Esophagus muscularis mucosa (tissue), 4 donors: ENCODE measurements at regions not wholly inside any gene's neighbourhood (a gene's known extent, or its start where the extent isn't known, plus 50 kb on each side); places are given as distances from the start of the nearest gene placed in this dataset.

ENCODE experiments used
- EP300 ChIP-seq: sonication (generic); formaldehyde crosslinking; IDR thresholded peaks from one replicate; pipeline ENCODE4 v1.6.1; 2017; ENCODE audit warnings: antibody characterized with exemption
- POLR2A ChIP-seq: fragments of 450-650 bp; IDR thresholded peaks from one replicate; pipeline ENCODE4 v1.6.1; 2017; ENCODE audit warnings: antibody characterized with exemption, moderate library complexity, mild to moderate bottlenecking, low read depth
- POLR2AphosphoS5 ChIP-seq, 2 donors: sonication (generic); formaldehyde crosslinking; IDR thresholded peaks; one replicate each; pipeline ENCODE4 v1.6.1; 2017; ENCODE audit warnings: antibody characterized with exemption in 2 of 2
- TF ChIP-seq, protein P1 (sequence below), 3 experiments: fragments of 200-600 bp in 2 of 3; fragments of 450-650 bp in 1 of 3; sonication (generic) in 2 of 3; IDR thresholded peaks; one replicate each; pipeline ENCODE4 v1.5.1; 2017 to 2019; ENCODE audit warnings: antibody characterized with exemption in 3 of 3, mild to moderate bottlenecking in 2 of 3, moderate library complexity in 1 of 3

GRCh38 chr4:127181001-127181400 is 451.8 kb upstream of the INTU start:
- TF ChIP-seq, protein P1, sequence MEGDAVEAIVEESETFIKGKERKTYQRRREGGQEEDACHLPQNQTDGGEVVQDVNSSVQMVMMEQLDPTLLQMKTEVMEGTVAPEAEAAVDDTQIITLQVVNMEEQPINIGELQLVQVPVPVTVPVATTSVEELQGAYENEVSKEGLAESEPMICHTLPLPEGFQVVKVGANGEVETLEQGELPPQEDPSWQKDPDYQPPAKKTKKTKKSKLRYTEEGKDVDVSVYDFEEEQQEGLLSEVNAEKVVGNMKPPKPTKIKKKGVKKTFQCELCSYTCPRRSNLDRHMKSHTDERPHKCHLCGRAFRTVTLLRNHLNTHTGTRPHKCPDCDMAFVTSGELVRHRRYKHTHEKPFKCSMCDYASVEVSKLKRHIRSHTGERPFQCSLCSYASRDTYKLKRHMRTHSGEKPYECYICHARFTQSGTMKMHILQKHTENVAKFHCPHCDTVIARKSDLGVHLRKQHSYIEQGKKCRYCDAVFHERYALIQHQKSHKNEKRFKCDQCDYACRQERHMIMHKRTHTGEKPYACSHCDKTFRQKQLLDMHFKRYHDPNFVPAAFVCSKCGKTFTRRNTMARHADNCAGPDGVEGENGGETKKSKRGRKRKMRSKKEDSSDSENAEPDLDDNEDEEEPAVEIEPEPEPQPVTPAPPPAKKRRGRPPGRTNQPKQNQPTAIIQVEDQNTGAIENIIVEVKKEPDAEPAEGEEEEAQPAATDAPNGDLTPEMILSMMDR (IDR thresholded peaks at IDR 0.05) = no peak
- no peak for TF ChIP-seq POLR2AphosphoS5 (IDR thresholded peaks at IDR 0.05)
- TF ChIP-seq POLR2A = no peak
- TF ChIP-seq EP300 = no peak
